ENCODE measurements at regions not wholly inside any gene's neighbourhood (a gene's known extent, or its start where the extent isn't known, plus 50 kb on each side); places are given as distances from the start of the nearest gene placed in this dataset.
"Not testable (repeated sequence)": the region's sequence is repeated elsewhere in the genome, so short reads cannot be mapped to it uniquely, and the experiment has no call there.

- DNase-seq, result no peak
Observed at GRCh38 chr5:68114378-68115040, 101.0 kb upstream of the PIK3R1 start.

- no peak for DNase-seq
Observed at GRCh38 chr5:68112658-68113057, 102.9 kb upstream of the PIK3R1 start.

GRCh38 chr5:68110894-68111293, 104.7 kb upstream of the PIK3R1 start:
- no peak for DNase-seq

- DNase-seq, result no peak
Observed at GRCh38 chr5:68110264-68110663, 105.3 kb upstream of the PIK3R1 start.

- not testable (repeated sequence) for DNase-seq
Observed at GRCh38 chr5:68104217-68104616, 111.3 kb upstream of the PIK3R1 start.

GRCh38 chr5:68103297-68103696, 112.3 kb upstream of the PIK3R1 start:
- not testable (repeated sequence) for DNase-seq

- no peak for DNase-seq
Observed at GRCh38 chr5:68099327-68099726, 116.2 kb upstream of the PIK3R1 start.

GRCh38 chr5:68093455-68094159, 121.9 kb upstream of the PIK3R1 start:
- DNase-seq, result no peak

- no peak for DNase-seq
Observed at GRCh38 chr5:68088302-68088701, 127.3 kb upstream of the PIK3R1 start.

- DNase-seq, result no peak
Observed at GRCh38 chr5:68087866-68088265, 127.7 kb upstream of the PIK3R1 start.

- DNase-seq, result no peak
Observed at GRCh38 chr5:68086857-68087256, 128.7 kb upstream of the PIK3R1 start.

- DNase-seq, result no peak
Observed at GRCh38 chr5:68086439-68086838, 129.1 kb upstream of the PIK3R1 start.

GRCh38 chr5:68084396-68084795, 131.2 kb upstream of the PIK3R1 start:
- no peak for DNase-seq

- no peak for DNase-seq
Observed at GRCh38 chr5:68080282-68081050, 135.1 kb upstream of the PIK3R1 start.

- DNase-seq, result no peak
Observed at GRCh38 chr5:68077349-68077894, 138.1 kb upstream of the PIK3R1 start.

GRCh38 chr5:68074633-68075032, 140.9 kb upstream of the PIK3R1 start:
- peak; percentile 33 for DNase-seq

- peak; percentile 77 for DNase-seq
Observed at GRCh38 chr5:68074048-68074632, 141.4 kb upstream of the PIK3R1 start.

- DNase-seq, result no peak
Observed at GRCh38 chr5:68071736-68072135, 143.8 kb upstream of the PIK3R1 start.

- no peak for DNase-seq
Observed at GRCh38 chr5:68071282-68071632, 144.3 kb upstream of the PIK3R1 start.

GRCh38 chr5:68070591-68071281, 144.8 kb upstream of the PIK3R1 start:
- no peak for DNase-seq

- DNase-seq, result no peak
Observed at GRCh38 chr5:68067976-68068603, 147.5 kb upstream of the PIK3R1 start.

- DNase-seq, result no peak
Observed at GRCh38 chr5:68067291-68067690, 148.3 kb upstream of the PIK3R1 start.

All from DMS153 (cell line).